Activated CD4-positive, alpha-beta T cell treated with anti-CD3 and anti-CD28 coated beads for 36 hours (primary cell): ENCODE measurements at regions not wholly inside any gene's neighbourhood (a gene's known extent, or its start where the extent isn't known, plus 50 kb on each side); places are given as distances from the start of the nearest gene placed in this dataset.
"Not testable (repeated sequence)": the region's sequence is repeated elsewhere in the genome, so short reads cannot be mapped to it uniquely, and the experiment has no call there.

Source experiments
- ATAC-seq: fragments of 200-7000 bp; cut with Tn5 transposase; one replicate; pipeline ENCODE4 v1.10.0; 2021; ENCODE audit warnings: mild to moderate bottlenecking, moderate library complexity
- CTCF ChIA-PET: fragments of 350-600 bp; sonication (Branson Sonifier 250); formaldehyde crosslinking; loops from one replicate; lab custom pipeline; 2021; ENCODE audit warnings: antibody characterized with exemption; lab: Charles Lee
- POLR2A ChIA-PET: fragments of 350-600 bp; sonication (Branson Sonifier 250); formaldehyde crosslinking; loops from one replicate; lab custom pipeline; 2021; ENCODE audit warnings: antibody characterized with exemption, inconsistent platforms; lab: Charles Lee
- DNase-seq: peaks from one replicate; pipeline ENCODE4 v3.0.0-alpha.2; 2020
- H3K27ac Mint-ChIP-seq: one replicate; pipeline ENCODE4 v1.8.0; 2021; ENCODE audit warnings: mixed read lengths
- H3K27me3 Mint-ChIP-seq: one replicate; pipeline ENCODE4 v1.8.0; 2021; ENCODE audit warnings: mixed read lengths
- H3K36me3 Mint-ChIP-seq: one replicate; pipeline ENCODE4 v1.8.0; 2021; ENCODE audit warnings: low read depth, mixed read lengths
- H3K4me1 Mint-ChIP-seq: one replicate; pipeline ENCODE4 v1.8.0; 2021; ENCODE audit warnings: mixed read lengths
- H3K4me3 Mint-ChIP-seq: one replicate; pipeline ENCODE4 v1.8.0; 2021; ENCODE audit warnings: mild to moderate bottlenecking, moderate library complexity, mixed read lengths
- H3K9me3 Mint-ChIP-seq: one replicate; pipeline ENCODE4 v1.8.0; 2021; ENCODE audit warnings: low read depth, mixed read lengths
- intact Hi-C, 2 experiments: fragments of 100-400 bp; cut with DNase I in 1 of 2; cut with micrococcal nuclease in 1 of 2; formaldehyde crosslinking; loops; one replicate each; pipeline versions ENCODE4 v1.14.2 to v1.15.1; 2022 to 2024; cut with DNase I, micrococcal nuclease

GRCh38 chr1:58209575-58209974, 337.0 kb downstream of the OMA1 start:
- H3K4me1 Mint-ChIP-seq, result no peaks in the 10 kb centered on the region
- no peak for ATAC-seq
- POLR2A ChIA-PET, result no interaction called here
- DNase-seq, result no peak
- no peak overlapping the region for H3K27ac Mint-ChIP-seq
- H3K4me3 Mint-ChIP-seq, result no peak overlapping the region
- CTCF ChIA-PET, result no interaction called here
- no peaks in the 10 kb centered on the region for H3K36me3 Mint-ChIP-seq
- H3K27me3 Mint-ChIP-seq, result no peaks in the 10 kb centered on the region
- no peaks in the 10 kb centered on the region for H3K9me3 Mint-ChIP-seq
- intact Hi-C loops, result no loop called here

GRCh38 chr1:58206749-58207148, 339.8 kb downstream of the OMA1 start:
- no peaks in the 10 kb centered on the region for H3K9me3 Mint-ChIP-seq
- ATAC-seq (no peak), DNase-seq (no peak)
- CTCF ChIA-PET, result interaction anchor here (1.0 kb wide), 1 partner anchor 11 kb away, joined by 3 read pairs; no protein-coding TSS in a partner anchor
- no peaks in the 10 kb centered on the region for H3K36me3 Mint-ChIP-seq
- H3K27ac Mint-ChIP-seq, result no peak overlapping the region
- POLR2A ChIA-PET, result no interaction called here
- intact Hi-C loops, result no loop called here
- H3K27me3 Mint-ChIP-seq, result no peaks in the 10 kb centered on the region
- H3K4me1 Mint-ChIP-seq, result no peaks in the 10 kb centered on the region
- no peak overlapping the region for H3K4me3 Mint-ChIP-seq

- ChIA-PET POLR2A (no interaction called here), CTCF (interaction anchor here (0.6 kb wide), 1 partner anchor 230 kb away, joined by 3 read pairs; no protein-coding TSS in a partner anchor)
- ATAC-seq, result no peak
- intact Hi-C loops, result no loop called here
- H3K27ac Mint-ChIP-seq, result no peak overlapping the region
- no peaks in the 10 kb centered on the region for H3K4me1 Mint-ChIP-seq
- no peak for DNase-seq
- no peaks in the 10 kb centered on the region for H3K27me3 Mint-ChIP-seq
- H3K9me3 Mint-ChIP-seq, result no peaks in the 10 kb centered on the region
- no peak overlapping the region for H3K4me3 Mint-ChIP-seq
- H3K36me3 Mint-ChIP-seq, result no peaks in the 10 kb centered on the region
Measured at GRCh38 chr1:58204284-58204683, 342.2 kb downstream of the OMA1 start.

GRCh38 chr1:58201492-58202106, 344.9 kb downstream of the OMA1 start:
- ChIA-PET POLR2A (no interaction called here), CTCF (interaction anchor here (0.6 kb wide), 1 partner anchor 320 kb away, joined by 5 read pairs; no protein-coding TSS in a partner anchor)
- ATAC-seq, result no peak
- Mint-ChIP-seq H3K27ac (no peak overlapping the region), H3K27me3 (no peaks in the 10 kb centered on the region), H3K4me3 (no peak overlapping the region), H3K9me3 (no peaks in the 10 kb centered on the region), H3K4me1 (no peaks in the 10 kb centered on the region), H3K36me3 (no peaks in the 10 kb centered on the region)
- intact Hi-C loops, result no loop called here
- no peak for DNase-seq

GRCh38 chr1:58200437-58200836, 346.1 kb downstream of the OMA1 start:
- no peak for DNase-seq
- ChIA-PET POLR2A (no interaction called here), CTCF (no interaction called here)
- Mint-ChIP-seq H3K4me3 (no peak overlapping the region), H3K36me3 (no peaks in the 10 kb centered on the region), H3K4me1 (no peaks in the 10 kb centered on the region), H3K27ac (no peak overlapping the region), H3K27me3 (no peaks in the 10 kb centered on the region), H3K9me3 (no peaks in the 10 kb centered on the region)
- intact Hi-C loops, result no loop called here
- ATAC-seq, result no peak

GRCh38 chr1:58197811-58198210, 348.7 kb downstream of the OMA1 start:
- Mint-ChIP-seq H3K9me3 (no peaks in the 10 kb centered on the region), H3K27me3 (peaks cover 2% of the 10 kb centered on the region), H3K4me3 (no peak overlapping the region), H3K27ac (no peak overlapping the region), H3K36me3 (no peaks in the 10 kb centered on the region), H3K4me1 (no peaks in the 10 kb centered on the region)
- intact Hi-C loops, result no loop called here
- no peak for DNase-seq
- POLR2A ChIA-PET, result no interaction called here
- CTCF ChIA-PET, result no interaction called here
- ATAC-seq, result no peak

GRCh38 chr1:58190267-58190988, 356.1 kb downstream of the OMA1 start:
- ChIA-PET POLR2A (no interaction called here), CTCF (interaction anchor here (0.6 kb wide), 1 partner anchor 1367 kb away, joined by 3 read pairs; no protein-coding TSS in a partner anchor)

GRCh38 chr1:58189453-58189852, 357.1 kb downstream of the OMA1 start:
- no peak for DNase-seq
- Mint-ChIP-seq H3K4me3 (no peak overlapping the region), H3K27me3 (peaks cover 9% of the 10 kb centered on the region), H3K9me3 (peaks cover under 1% of the 10 kb centered on the region), H3K4me1 (no peaks in the 10 kb centered on the region), H3K36me3 (no peaks in the 10 kb centered on the region), H3K27ac (no peak overlapping the region)
- ATAC-seq, result no peak
- CTCF ChIA-PET, result no interaction called here
- POLR2A ChIA-PET, result no interaction called here
- intact Hi-C loops, result no loop called here

More at GRCh38 chr1:58190267-58190988, 356.1 kb downstream of the OMA1 start:
- peaks cover 7% of the 10 kb centered on the region for H3K27me3 Mint-ChIP-seq
- DNase-seq, result no peak
- no peak for ATAC-seq
- H3K4me1 Mint-ChIP-seq, result no peaks in the 10 kb centered on the region
- H3K9me3 Mint-ChIP-seq, result no peaks in the 10 kb centered on the region
- H3K36me3 Mint-ChIP-seq, result no peaks in the 10 kb centered on the region
- no peak overlapping the region for H3K27ac Mint-ChIP-seq
- H3K4me3 Mint-ChIP-seq, result no peak overlapping the region
- intact Hi-C loops, result no loop called here

- Mint-ChIP-seq H3K4me1 (no peaks in the 10 kb centered on the region), H3K9me3 (peaks cover 11% of the 10 kb centered on the region), H3K27me3 (peaks cover 7% of the 10 kb centered on the region), H3K4me3 (no peak overlapping the region), H3K27ac (no peak overlapping the region), H3K36me3 (no peaks in the 10 kb centered on the region)
- ATAC-seq, result no peak
- POLR2A ChIA-PET, result no interaction called here
- intact Hi-C loops, result no loop called here
- CTCF ChIA-PET, result no interaction called here
- DNase-seq, result no peak
Measured at GRCh38 chr1:58183286-58183685, 363.2 kb downstream of the OMA1 start.

GRCh38 chr1:58180537-58180936, 366.0 kb downstream of the OMA1 start:
- H3K4me3 Mint-ChIP-seq, result no peak overlapping the region

GRCh38 chr1:58169160-58169559, 377.4 kb downstream of the OMA1 start:
- ATAC-seq, H3K4me1 Mint-ChIP-seq, DNase-seq, H3K9me3 Mint-ChIP-seq, POLR2A ChIA-PET, H3K27ac Mint-ChIP-seq, H3K36me3 Mint-ChIP-seq, CTCF ChIA-PET, H3K4me3 Mint-ChIP-seq, H3K27me3 Mint-ChIP-seq, intact Hi-C loops: not testable (repeated sequence)

More at GRCh38 chr1:58180537-58180936, 366.0 kb downstream of the OMA1 start:
- ChIA-PET CTCF (no interaction called here), POLR2A (no interaction called here)
- H3K27me3 Mint-ChIP-seq, result peaks cover 3% of the 10 kb centered on the region
- intact Hi-C loops, result no loop called here
- H3K27ac Mint-ChIP-seq, result no peak overlapping the region
- ATAC-seq (no peak), DNase-seq (no peak)
- no peaks in the 10 kb centered on the region for H3K36me3 Mint-ChIP-seq
- peaks cover 11% of the 10 kb centered on the region for H3K9me3 Mint-ChIP-seq
- no peaks in the 10 kb centered on the region for H3K4me1 Mint-ChIP-seq

- H3K4me3 Mint-ChIP-seq, H3K4me1 Mint-ChIP-seq, H3K27me3 Mint-ChIP-seq, H3K36me3 Mint-ChIP-seq, H3K9me3 Mint-ChIP-seq, DNase-seq, intact Hi-C loops, ATAC-seq, H3K27ac Mint-ChIP-seq, POLR2A ChIA-PET: not testable (repeated sequence)
- CTCF ChIA-PET, result interaction anchor here (1.6 kb wide), 1 partner anchor 9 kb away, joined by 5 read pairs; no protein-coding TSS in a partner anchor
Measured at GRCh38 chr1:58167131-58167530, 379.4 kb downstream of the OMA1 start.
